Tibial nerve (tissue), 4 donors: ENCODE measurements at regions not wholly inside any gene's neighbourhood (a gene's known extent, or its start where the extent isn't known, plus 50 kb on each side); places are given as distances from the start of the nearest gene placed in this dataset.

Experiments
- DNase-seq, 2 donors: peaks; one replicate each; pipeline ENCODE4 v3.0.0-alpha.2; 2019; ENCODE audit warnings: low spot score in 2 of 2
- H3K27ac ChIP-seq, 4 donors: fragments of 200-600 bp; sonication (generic) in 3 of 4; one replicate each; pipeline ENCODE4 v1.5.1; 2017 to 2019; ENCODE audit warnings: mild to moderate bottlenecking in 1 of 4
- H3K27me3 ChIP-seq, 2 donors: fragments of 200-600 bp; sonication (generic) in 1 of 2; one replicate each; pipeline versions ENCODE4 v1.5.1 to v1.6.0; 2017 to 2019
- H3K36me3 ChIP-seq, 3 donors: fragments of 200-600 bp; sonication (generic); one replicate each; pipeline ENCODE4 v1.5.1; 2018 to 2019
- H3K4me1 ChIP-seq, 4 donors: fragments of 200-600 bp; sonication (generic) in 3 of 4; one replicate each; pipeline ENCODE4 v1.5.1; 2017 to 2019
- H3K4me3 ChIP-seq, 4 donors: fragments of 200-600 bp; sonication (generic) in 3 of 4; one replicate each; pipeline ENCODE4 v1.5.1; 2017 to 2019; ENCODE audit warnings: mild to moderate bottlenecking in 1 of 4, moderate library complexity in 1 of 4
- H3K9me3 ChIP-seq, 4 donors: fragments of 200-600 bp; sonication (generic) in 3 of 4; one replicate each; pipeline ENCODE4 v1.5.1; 2017 to 2019
- EP300 ChIP-seq, 2 donors: sonication (generic); formaldehyde crosslinking; IDR thresholded peaks; one replicate each; pipeline ENCODE4 v1.6.1; 2017; ENCODE audit warnings: antibody characterized with exemption in 2 of 2, mild to moderate bottlenecking in 1 of 2
- POLR2A ChIP-seq, 2 donors: fragments of 450-650 bp; IDR thresholded peaks; one replicate each; pipeline ENCODE4 v1.6.1; 2017; ENCODE audit warnings: antibody characterized with exemption in 2 of 2, mild to moderate bottlenecking in 2 of 2, moderate library complexity in 2 of 2
- WGBS, 2 donors: methylation state at CpG; one replicate each; pipeline ENCODE4 v1.1.5; 2018; 5-methylcytosine and 5-hydroxymethylcytosine counted together
- TF ChIP-seq, protein P1 (sequence below), 5 experiments: fragments of 200-600 bp in 3 of 5; fragments of 450-650 bp in 2 of 5; sonication (generic) in 3 of 5; IDR thresholded peaks; one replicate each; pipeline ENCODE4 v1.5.1; 2016 to 2019; ENCODE audit warnings: antibody characterized with exemption in 5 of 5, mild to moderate bottlenecking in 3 of 5, moderate library complexity in 2 of 5

- Histone ChIP-seq H3K27ac (no peak overlapping the region), H3K36me3 (no peaks in the 10 kb centered on the region), H3K27me3 (no peaks in the 10 kb centered on the region), H3K4me1 (peaks cover 0 to 13% (median 0%) of the 10 kb centered on the region in 4 donors), H3K9me3 (no peaks in the 10 kb centered on the region), H3K4me3 (no peak overlapping the region)
- 84 to 89% methylated on average over 3 of the region's 3 CpGs for WGBS, 2 donors
- TF ChIP-seq, protein P1, sequence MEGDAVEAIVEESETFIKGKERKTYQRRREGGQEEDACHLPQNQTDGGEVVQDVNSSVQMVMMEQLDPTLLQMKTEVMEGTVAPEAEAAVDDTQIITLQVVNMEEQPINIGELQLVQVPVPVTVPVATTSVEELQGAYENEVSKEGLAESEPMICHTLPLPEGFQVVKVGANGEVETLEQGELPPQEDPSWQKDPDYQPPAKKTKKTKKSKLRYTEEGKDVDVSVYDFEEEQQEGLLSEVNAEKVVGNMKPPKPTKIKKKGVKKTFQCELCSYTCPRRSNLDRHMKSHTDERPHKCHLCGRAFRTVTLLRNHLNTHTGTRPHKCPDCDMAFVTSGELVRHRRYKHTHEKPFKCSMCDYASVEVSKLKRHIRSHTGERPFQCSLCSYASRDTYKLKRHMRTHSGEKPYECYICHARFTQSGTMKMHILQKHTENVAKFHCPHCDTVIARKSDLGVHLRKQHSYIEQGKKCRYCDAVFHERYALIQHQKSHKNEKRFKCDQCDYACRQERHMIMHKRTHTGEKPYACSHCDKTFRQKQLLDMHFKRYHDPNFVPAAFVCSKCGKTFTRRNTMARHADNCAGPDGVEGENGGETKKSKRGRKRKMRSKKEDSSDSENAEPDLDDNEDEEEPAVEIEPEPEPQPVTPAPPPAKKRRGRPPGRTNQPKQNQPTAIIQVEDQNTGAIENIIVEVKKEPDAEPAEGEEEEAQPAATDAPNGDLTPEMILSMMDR (IDR thresholded peaks at IDR 0.05), result no peak
- no peak for TF ChIP-seq EP300 (IDR thresholded peaks at IDR 0.05)
- TF ChIP-seq POLR2A (IDR thresholded peaks at IDR 0.05), result no peak
- DNase-seq, result no peak
Observed at GRCh38 chr2:217609952-217610351, 392.8 kb downstream of the TNS1 start.

DNA sequence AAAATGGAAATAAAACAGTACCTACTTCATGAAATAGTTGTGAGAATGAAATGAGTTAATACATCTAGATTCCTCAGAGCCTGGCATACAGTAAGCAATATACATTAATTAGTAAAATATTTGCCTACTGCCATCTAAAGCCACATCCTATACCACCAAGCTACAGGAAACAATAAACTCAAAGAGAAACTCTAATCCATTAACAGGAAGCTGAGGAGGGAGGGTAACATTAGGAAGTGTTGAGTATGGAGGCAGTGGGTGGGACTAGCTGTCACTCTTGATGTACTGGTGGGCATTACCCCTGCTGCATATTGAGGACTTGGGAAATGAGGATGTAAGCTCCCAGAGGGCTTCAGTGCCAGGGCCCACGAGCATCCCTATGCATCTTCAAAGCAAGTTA, 396.5 kb downstream of the TNS1 start:
- H3K4me1 ChIP-seq, result peaks cover 0 to 19% (median 0%) of the 10 kb centered on the region in 4 donors
- no peak overlapping the region for H3K4me3 ChIP-seq
- DNase-seq, result no peak
- H3K27me3 ChIP-seq, result no peaks in the 10 kb centered on the region
- TF ChIP-seq, protein P1 (IDR thresholded peaks at IDR 0.05), result no peak
- TF ChIP-seq EP300 (IDR thresholded peaks at IDR 0.05), result no peak
- TF ChIP-seq POLR2A (IDR thresholded peaks at IDR 0.05), result no peak
- 67 to 82% methylated on average over 1 of the region's 1 CpG for WGBS, 2 donors
- H3K36me3 ChIP-seq, result no peaks in the 10 kb centered on the region
- no peak overlapping the region for H3K27ac ChIP-seq
- no peaks in the 10 kb centered on the region for H3K9me3 ChIP-seq

DNA sequence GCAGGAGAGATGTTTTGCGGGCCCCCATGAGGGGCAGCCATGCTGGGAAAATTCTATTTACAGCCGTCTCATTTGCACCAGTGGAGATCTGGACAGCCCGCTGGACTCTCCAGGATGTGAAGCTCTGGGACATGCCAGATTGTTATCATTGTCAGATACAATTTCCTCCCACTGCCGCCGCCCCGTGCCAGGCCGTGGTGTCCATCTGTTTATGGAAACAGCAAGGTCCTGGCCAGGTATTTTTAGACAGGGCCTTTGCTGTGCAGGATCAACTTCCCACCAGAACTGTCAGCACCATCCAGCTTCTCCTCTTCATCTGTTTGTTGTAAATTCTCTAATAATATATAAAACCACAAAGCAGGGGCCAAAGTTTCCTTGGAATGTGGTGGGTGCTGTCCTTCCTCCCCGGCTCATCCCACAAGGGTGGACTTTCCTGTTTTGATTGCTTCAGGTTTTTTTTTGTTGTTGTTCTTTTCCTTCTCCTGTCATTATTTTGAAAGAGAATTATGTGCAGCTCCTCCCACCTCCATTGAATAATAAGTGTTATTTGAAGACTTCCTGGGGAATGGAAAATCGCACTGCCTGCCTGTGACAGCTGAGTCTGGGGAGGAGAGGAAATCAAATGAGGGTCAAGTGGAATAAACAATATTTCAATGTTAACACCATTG, 398.1 kb downstream of the TNS1 start:
- H3K27me3 ChIP-seq, result no peaks in the 10 kb centered on the region
- no peak overlapping the region for H3K27ac ChIP-seq
- no peaks in the 10 kb centered on the region for H3K9me3 ChIP-seq
- H3K4me3 ChIP-seq, result no peak overlapping the region
- DNase-seq, result no peak
- TF ChIP-seq EP300 (IDR thresholded peaks at IDR 0.05), result no peak
- TF ChIP-seq, protein P1 (IDR thresholded peaks at IDR 0.05), result no peak
- no peak for TF ChIP-seq POLR2A (IDR thresholded peaks at IDR 0.05)
- no peaks in the 10 kb centered on the region for H3K36me3 ChIP-seq
- peaks cover 0 to 19% (median 0%) of the 10 kb centered on the region in 4 donors for H3K4me1 ChIP-seq
- WGBS, 2 donors, result 71 to 75% methylated on average over 9 of the region's 9 CpGs

GRCh38 chr2:217601601-217602000, 401.2 kb downstream of the TNS1 start:
- no peak for DNase-seq
- TF ChIP-seq EP300 (IDR thresholded peaks at IDR 0.05), result no peak
- TF ChIP-seq POLR2A (IDR thresholded peaks at IDR 0.05), result no peak
- TF ChIP-seq, protein P1 (IDR thresholded peaks at IDR 0.05), result no peak
- H3K27ac ChIP-seq, result no peak overlapping the region
- 64 to 71% methylated on average over 2 of the region's 2 CpGs for WGBS, 2 donors
- H3K27me3 ChIP-seq, result no peaks in the 10 kb centered on the region
- no peaks in the 10 kb centered on the region for H3K36me3 ChIP-seq
- H3K4me1 ChIP-seq, result peaks cover 0 to 7% (median 0%) of the 10 kb centered on the region in 4 donors
- no peaks in the 10 kb centered on the region for H3K9me3 ChIP-seq
- H3K4me3 ChIP-seq, result no peak overlapping the region

GRCh38 chr2:217599906-217600305, 402.9 kb downstream of the TNS1 start:
- WGBS, 2 donors, result 80 to 100% methylated on average over 3 of the region's 3 CpGs
- H3K4me3 ChIP-seq, result no peak overlapping the region
- no peaks in the 10 kb centered on the region for H3K27me3 ChIP-seq
- H3K36me3 ChIP-seq, result no peaks in the 10 kb centered on the region
- no peaks in the 10 kb centered on the region for H3K9me3 ChIP-seq
- H3K4me1 ChIP-seq, result peaks cover 0 to 6% (median 0%) of the 10 kb centered on the region in 4 donors
- no peak overlapping the region for H3K27ac ChIP-seq
- TF ChIP-seq EP300 (IDR thresholded peaks at IDR 0.05), result no peak
- TF ChIP-seq, protein P1 (IDR thresholded peaks at IDR 0.05), result no peak
- no peak for TF ChIP-seq POLR2A (IDR thresholded peaks at IDR 0.05)
- DNase-seq, result no peak
